Spinal cord (tissue), 9 donors: ENCODE measurements at regions not wholly inside any gene's neighbourhood (a gene's known extent, or its start where the extent isn't known, plus 50 kb on each side); places are given as distances from the start of the nearest gene placed in this dataset.
A peak's percentile ranks its signal among the peaks of the same experiment; 100 is the strongest.

Experiments
- DNase-seq, 6 donors: peaks; one replicate each; pipeline versions ENCODE4 v3.0.0 to v3.0.0-alpha.2; 2013 to 2015; ENCODE audit warnings: low spot score in 6 of 6, low read depth in 4 of 6
- H3K27ac ChIP-seq: one replicate; pipeline ENCODE4 v1.5.1; 2013; ENCODE audit warnings: low read depth, low read length, control low read depth
- H3K27me3 ChIP-seq: one replicate; pipeline ENCODE4 v1.6.1; 2013; ENCODE audit warnings: low read length; ENCODE audit not compliant: control insufficient read depth, insufficient read depth
- H3K36me3 ChIP-seq: one replicate; pipeline ENCODE4 v1.6.1; 2013; ENCODE audit warnings: low read length; ENCODE audit not compliant: control insufficient read depth, insufficient read depth
- H3K4me1 ChIP-seq: one replicate; pipeline ENCODE4 v1.6.1; 2013; ENCODE audit warnings: low read length; ENCODE audit not compliant: control insufficient read depth, insufficient read depth
- H3K4me3 ChIP-seq: one replicate; pipeline ENCODE4 v1.5.1; 2013; ENCODE audit warnings: low read depth, low read length, control low read depth
- H3K9me3 ChIP-seq: one replicate; pipeline ENCODE4 v1.6.1; 2013; ENCODE audit warnings: low read length; ENCODE audit not compliant: control insufficient read depth, insufficient read depth
- WGBS: methylation state at CpG from one replicate; pipeline ENCODE4 v1.1.5; 2013; ENCODE audit warnings: missing lambda C conversion rate; ENCODE audit not compliant: insufficient coverage; 5-methylcytosine and 5-hydroxymethylcytosine counted together
- donor health status: healthy.

DNA sequence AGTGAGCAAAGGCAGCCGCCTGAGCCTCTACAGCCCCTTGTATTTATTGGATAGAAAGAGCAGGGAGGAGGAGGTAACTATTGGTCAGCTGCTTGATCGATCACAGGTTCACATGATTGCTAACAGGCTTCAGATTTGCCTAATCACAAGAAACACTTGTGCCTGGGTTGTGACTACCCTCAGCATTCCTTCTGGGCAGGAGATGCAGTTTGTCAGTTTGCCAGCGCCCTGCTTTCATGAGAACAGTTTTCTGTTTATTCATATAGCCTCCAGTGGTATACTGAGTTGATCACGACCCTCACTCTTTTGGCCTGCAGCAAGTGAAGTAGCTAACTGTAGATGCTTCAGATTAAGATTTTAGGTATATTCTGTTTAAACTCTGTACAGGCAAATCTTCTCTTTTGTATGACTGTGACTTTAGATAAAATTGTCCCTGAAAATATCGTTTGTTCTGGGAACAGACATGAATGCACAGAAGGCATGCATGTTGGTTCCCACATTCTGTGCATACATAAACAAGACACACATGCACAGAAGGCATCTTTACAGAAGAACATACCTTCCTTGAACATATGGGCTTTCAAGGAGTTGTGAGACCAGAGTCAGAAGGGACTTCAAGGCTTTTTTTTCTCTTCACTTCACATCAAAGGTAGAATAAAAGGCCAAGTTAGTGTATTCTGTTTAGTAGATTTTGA is 422.4 kb upstream of the STEAP1 start:
- Histone ChIP-seq H3K4me3 (no peak overlapping the region), H3K27me3 (no peaks in the 10 kb centered on the region), H3K9me3 (no peaks in the 10 kb centered on the region), H3K27ac (no peak overlapping the region), H3K36me3 (no peaks in the 10 kb centered on the region), H3K4me1 (no peaks in the 10 kb centered on the region)
- DNase-seq: peak in 1 of 6 donors; percentile 67
- 42% methylated on average over 2 of the region's 5 CpGs for WGBS

DNA sequence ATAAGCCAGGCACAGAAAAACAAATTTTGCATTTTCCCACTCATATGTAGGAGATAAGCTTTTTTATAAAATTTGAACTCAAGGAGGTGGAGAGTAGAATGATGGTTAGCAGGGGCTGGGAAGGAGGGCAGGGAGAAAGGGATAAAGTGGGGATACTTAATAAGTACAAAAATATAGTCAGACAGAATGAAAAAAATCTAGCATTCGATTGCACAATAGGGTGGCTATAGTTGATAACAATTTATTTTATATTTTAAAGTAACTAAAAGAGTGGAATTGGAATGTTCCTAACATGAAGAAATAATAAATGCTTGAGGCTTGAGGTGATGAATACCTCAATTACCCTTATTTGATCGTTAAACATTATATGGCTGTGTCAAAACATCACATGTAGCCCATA is 415.7 kb upstream of the STEAP1 start:
- Histone ChIP-seq H3K27me3 (no peaks in the 10 kb centered on the region), H3K27ac (no peak overlapping the region), H3K9me3 (no peaks in the 10 kb centered on the region), H3K4me3 (no peak overlapping the region), H3K36me3 (no peaks in the 10 kb centered on the region), H3K4me1 (no peaks in the 10 kb centered on the region)
- WGBS: no CpG with 5 or more reads among the region's 2 CpGs
- no peak for DNase-seq

DNA sequence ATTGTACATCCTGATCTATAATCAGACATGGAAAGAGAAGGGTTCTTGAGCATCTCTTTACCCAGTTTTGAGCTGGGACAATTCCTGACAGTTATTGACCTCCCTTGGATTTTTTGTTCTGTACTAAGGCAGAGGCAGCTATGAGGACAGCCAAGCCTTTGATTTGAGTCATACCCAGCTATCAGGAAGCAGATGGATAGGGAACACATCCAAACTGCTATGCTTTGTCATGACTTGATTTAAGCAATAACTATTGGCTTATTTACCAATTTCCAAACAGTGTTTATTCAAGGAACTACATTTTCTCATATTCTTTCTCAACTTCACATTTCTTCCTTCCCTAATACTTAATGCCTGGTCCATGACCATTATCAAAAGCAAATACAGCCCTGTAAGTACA is 396.4 kb upstream of the STEAP1 start:
- H3K4me1 ChIP-seq: no peaks in the 10 kb centered on the region
- no peak overlapping the region for H3K27ac ChIP-seq

DNA sequence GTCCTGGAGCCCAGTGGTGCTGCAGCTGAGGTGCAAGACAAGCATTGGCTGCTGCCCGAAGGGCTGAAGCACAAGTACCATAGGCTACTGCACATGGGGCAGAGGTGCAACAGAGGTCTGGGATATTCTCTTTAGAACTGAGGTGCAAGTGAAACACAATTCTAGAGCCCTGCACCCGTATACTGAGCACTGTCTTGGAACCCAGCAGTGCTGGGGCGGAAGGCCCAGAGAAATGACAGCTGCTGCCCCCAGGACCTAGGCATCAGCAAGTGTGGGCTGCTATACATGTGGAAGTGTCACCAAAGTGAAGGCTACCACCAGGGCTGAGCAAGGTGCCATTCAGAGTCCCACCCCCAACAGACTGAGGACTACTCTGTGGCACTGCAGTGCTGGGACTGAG is 393.6 kb upstream of the STEAP1 start:
- DNase-seq: no peak
- 87% methylated on average over 3 of the region's 3 CpGs for WGBS
- H3K27me3 ChIP-seq: no peaks in the 10 kb centered on the region
- no peak overlapping the region for H3K27ac ChIP-seq
- H3K36me3 ChIP-seq: no peaks in the 10 kb centered on the region
- H3K4me1 ChIP-seq: no peaks in the 10 kb centered on the region
- no peak overlapping the region for H3K4me3 ChIP-seq
- H3K9me3 ChIP-seq: no peaks in the 10 kb centered on the region

More for the DNA sequence above, 396.4 kb upstream of the STEAP1 start:
- no peak overlapping the region for H3K4me3 ChIP-seq
- H3K9me3 ChIP-seq: no peaks in the 10 kb centered on the region
- H3K36me3 ChIP-seq: no peaks in the 10 kb centered on the region
- no peaks in the 10 kb centered on the region for H3K27me3 ChIP-seq
- peak in 1 of 6 donors; percentile 21 for DNase-seq

DNA sequence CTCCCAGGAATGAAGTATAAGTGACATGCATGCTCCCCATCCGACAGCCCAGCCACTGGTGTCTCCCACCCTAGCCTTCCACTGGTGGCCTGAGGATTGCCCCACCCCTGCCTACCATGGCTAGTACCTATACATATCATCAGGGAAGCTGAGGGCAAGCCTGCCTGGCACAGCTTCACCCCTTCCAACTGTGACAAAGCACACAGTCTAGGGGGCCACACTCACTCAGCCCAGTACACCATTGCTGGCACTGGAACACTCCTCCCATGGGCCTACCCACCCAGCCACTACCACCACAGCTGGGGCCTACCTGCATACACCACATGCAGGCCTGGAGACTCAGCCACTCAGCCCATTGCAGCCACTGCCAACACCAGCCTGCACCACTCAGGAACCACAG is 393.1 kb upstream of the STEAP1 start:
- Histone ChIP-seq H3K4me1 (no peaks in the 10 kb centered on the region), H3K27me3 (no peaks in the 10 kb centered on the region), H3K4me3 (no peak overlapping the region), H3K27ac (no peak overlapping the region), H3K36me3 (no peaks in the 10 kb centered on the region), H3K9me3 (peaks cover 1% of the 10 kb centered on the region)
- DNase-seq: no peak
- 75% methylated on average over 1 of the region's 1 CpG for WGBS

DNA sequence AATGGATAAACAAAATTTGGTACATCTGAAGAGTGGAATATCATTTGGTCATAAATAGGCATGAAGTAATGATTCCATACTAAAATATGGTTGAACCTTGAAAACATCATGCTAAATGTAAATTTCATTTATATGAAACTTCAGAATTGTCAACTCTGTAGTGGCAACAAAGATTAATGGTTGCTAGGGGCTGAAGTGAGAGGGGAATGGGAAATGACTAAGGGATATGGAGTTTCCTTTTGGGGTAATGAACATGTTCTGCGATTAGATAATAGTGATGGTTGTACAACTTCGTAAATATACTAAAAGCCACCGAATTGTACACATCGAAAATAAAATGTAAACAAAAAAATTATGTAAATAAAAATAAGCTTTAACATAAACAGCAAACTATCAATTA is 384.1 kb upstream of the STEAP1 start:
- no peak for DNase-seq
- Histone ChIP-seq H3K4me3 (no peak overlapping the region), H3K27me3 (no peaks in the 10 kb centered on the region), H3K9me3 (peaks cover 1% of the 10 kb centered on the region), H3K4me1 (no peaks in the 10 kb centered on the region), H3K36me3 (no peaks in the 10 kb centered on the region), H3K27ac (no peak overlapping the region)
- no CpG with 5 or more reads among the region's 4 CpGs for WGBS

DNA sequence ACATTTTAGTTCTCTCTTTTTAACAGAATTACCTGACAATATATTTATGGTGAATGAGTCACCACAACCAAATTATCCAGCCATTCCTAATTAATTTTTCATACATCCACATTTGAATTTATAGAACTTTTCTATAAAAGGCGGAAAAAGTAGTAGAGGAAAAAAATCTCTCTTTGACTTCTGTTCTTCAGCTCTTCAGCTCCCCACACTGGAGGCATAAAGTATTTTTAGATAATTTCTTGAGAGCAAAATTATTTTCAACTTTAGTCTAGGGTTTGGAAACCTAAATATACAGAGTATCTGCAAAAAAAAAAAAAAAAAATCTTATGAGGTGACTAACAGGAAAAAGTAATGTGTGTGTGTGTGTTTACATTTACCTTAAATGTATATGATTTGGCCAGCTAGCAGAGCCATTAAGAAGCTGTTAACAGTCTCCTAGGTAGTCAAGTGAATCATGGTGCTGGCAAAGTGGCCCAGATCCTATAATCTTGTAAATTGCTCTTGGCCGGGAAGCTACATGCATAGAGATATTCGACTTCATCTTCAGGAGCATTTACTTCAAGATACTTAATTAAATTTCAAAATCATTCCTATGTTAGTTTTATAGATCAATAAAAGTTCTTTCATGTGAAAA is 383.1 kb upstream of the STEAP1 start:
- H3K4me1 ChIP-seq: no peaks in the 10 kb centered on the region
- H3K27me3 ChIP-seq: no peaks in the 10 kb centered on the region
- DNase-seq: peak in 2 of 6 donors; percentile 5 to 24
- H3K36me3 ChIP-seq: no peaks in the 10 kb centered on the region
- H3K9me3 ChIP-seq: no peaks in the 10 kb centered on the region
- no CpG with 5 or more reads among the region's 3 CpGs for WGBS
- H3K4me3 ChIP-seq: no peak overlapping the region
- no peak overlapping the region for H3K27ac ChIP-seq

DNA sequence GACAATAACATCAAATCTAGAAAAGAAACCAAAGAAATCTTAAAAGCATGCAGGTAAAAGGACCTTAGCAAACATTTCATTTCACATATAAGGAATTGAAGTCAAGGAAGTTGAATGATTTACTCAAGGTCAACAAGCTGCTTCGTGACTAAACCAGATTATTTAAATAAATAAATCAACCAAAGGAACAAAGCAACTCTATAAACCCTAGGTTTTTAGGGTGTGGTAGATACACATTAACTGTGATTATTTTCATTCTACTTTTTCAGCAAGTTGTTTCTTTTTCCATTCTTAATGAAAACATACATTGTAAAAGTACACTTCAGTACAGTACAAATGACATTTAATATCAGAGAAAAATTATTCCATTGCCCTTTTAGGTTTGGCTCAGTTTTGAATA is 382.0 kb upstream of the STEAP1 start:
- Histone ChIP-seq H3K27me3 (no peaks in the 10 kb centered on the region), H3K27ac (no peak overlapping the region), H3K36me3 (no peaks in the 10 kb centered on the region), H3K9me3 (no peaks in the 10 kb centered on the region), H3K4me3 (no peak overlapping the region), H3K4me1 (no peaks in the 10 kb centered on the region)
- DNase-seq: no peak
- WGBS: no CpG with 5 or more reads among the region's 1 CpG

DNA sequence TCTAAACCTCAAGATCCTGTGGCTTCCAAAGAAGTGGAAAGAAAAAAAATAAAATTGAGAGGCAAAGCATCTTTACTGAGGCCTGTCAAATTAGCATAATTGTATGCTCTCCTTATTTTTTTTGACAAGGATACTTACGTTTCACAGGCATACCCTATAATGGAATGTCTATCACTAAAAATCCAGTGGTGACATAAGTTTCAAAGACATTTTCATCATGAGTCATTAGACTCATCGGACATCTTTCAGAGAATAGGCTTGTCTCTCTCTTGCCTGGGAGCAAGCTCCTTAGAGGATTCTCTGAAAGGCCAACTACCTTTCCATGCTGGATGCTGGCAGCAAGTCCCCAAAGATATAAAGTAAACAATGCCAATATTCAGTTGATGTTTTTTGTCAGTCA is 380.7 kb upstream of the STEAP1 start:
- H3K9me3 ChIP-seq: no peaks in the 10 kb centered on the region
- WGBS: 63% methylated on average over 1 of the region's 2 CpGs
- no peaks in the 10 kb centered on the region for H3K27me3 ChIP-seq
- no peaks in the 10 kb centered on the region for H3K36me3 ChIP-seq
- no peak overlapping the region for H3K27ac ChIP-seq
- H3K4me1 ChIP-seq: no peaks in the 10 kb centered on the region
- no peak for DNase-seq
- no peak overlapping the region for H3K4me3 ChIP-seq

DNA sequence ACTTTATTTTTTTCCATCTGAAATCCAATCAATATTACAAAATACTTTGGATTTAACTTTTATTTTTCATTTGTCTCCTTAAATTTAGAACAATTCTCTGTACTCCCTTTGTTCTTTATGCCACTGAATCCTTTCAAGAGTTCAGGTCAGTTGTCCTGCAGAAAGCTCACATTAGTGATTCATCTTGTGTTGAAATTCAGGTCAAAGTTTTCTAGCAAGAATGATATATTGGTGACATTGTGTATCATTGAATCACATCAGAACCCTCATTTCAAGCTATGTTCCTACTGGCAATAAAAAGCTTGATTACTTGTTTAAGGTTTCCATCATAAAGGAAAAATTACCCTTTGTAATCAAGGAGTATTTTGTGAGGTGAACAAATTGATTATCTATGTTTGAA is 378.8 kb upstream of the STEAP1 start:
- no peaks in the 10 kb centered on the region for H3K27me3 ChIP-seq
- DNase-seq: no peak
- no peak overlapping the region for H3K27ac ChIP-seq
- no peak overlapping the region for H3K4me3 ChIP-seq
- no peaks in the 10 kb centered on the region for H3K4me1 ChIP-seq
- H3K36me3 ChIP-seq: no peaks in the 10 kb centered on the region
- no peaks in the 10 kb centered on the region for H3K9me3 ChIP-seq
